Transverse colon (tissue), 4 donors: ENCODE measurements at regions not wholly inside any gene's neighbourhood (a gene's known extent, or its start where the extent isn't known, plus 50 kb on each side); places are given as distances from the start of the nearest gene placed in this dataset.

Experiments used
- CTCF ChIP-seq, 5 experiments: fragments of 200-600 bp in 3 of 5; fragments of 450-650 bp in 2 of 5; sonication (generic) in 3 of 5; IDR thresholded peaks; 1 replicate in 2 of 5; 2 replicates in 3 of 5; pipeline ENCODE4 v1.5.1; 2016 to 2017; ENCODE audit warnings: antibody characterized with exemption in 5 of 5, inconsistent platforms in 3 of 5, mild to moderate bottlenecking in 2 of 5, moderate library complexity in 1 of 5
- POLR2A ChIP-seq: fragments of 450-650 bp; IDR thresholded peaks from one replicate; pipeline ENCODE4 v1.6.1; 2016; ENCODE audit warnings: antibody characterized with exemption, mild to moderate bottlenecking, moderate library complexity
- POLR2AphosphoS5 ChIP-seq, 3 donors: sonication (generic); formaldehyde crosslinking; IDR thresholded peaks; one replicate each; pipeline ENCODE4 v1.6.1; 2016; ENCODE audit warnings: antibody characterized with exemption in 3 of 3

- TF ChIP-seq CTCF (IDR thresholded peaks at IDR 0.05) (no peak), POLR2A (no peak), POLR2AphosphoS5 (IDR thresholded peaks at IDR 0.05) (no peak)
These were observed 129.5 kb upstream of the MMS22L start for GRCh38 chr6:97412511-97412910.
